ENCODE measurements at regions not wholly inside any gene's neighbourhood (a gene's known extent, or its start where the extent isn't known, plus 50 kb on each side); places are given as distances from the start of the nearest gene placed in this dataset.

DNA sequence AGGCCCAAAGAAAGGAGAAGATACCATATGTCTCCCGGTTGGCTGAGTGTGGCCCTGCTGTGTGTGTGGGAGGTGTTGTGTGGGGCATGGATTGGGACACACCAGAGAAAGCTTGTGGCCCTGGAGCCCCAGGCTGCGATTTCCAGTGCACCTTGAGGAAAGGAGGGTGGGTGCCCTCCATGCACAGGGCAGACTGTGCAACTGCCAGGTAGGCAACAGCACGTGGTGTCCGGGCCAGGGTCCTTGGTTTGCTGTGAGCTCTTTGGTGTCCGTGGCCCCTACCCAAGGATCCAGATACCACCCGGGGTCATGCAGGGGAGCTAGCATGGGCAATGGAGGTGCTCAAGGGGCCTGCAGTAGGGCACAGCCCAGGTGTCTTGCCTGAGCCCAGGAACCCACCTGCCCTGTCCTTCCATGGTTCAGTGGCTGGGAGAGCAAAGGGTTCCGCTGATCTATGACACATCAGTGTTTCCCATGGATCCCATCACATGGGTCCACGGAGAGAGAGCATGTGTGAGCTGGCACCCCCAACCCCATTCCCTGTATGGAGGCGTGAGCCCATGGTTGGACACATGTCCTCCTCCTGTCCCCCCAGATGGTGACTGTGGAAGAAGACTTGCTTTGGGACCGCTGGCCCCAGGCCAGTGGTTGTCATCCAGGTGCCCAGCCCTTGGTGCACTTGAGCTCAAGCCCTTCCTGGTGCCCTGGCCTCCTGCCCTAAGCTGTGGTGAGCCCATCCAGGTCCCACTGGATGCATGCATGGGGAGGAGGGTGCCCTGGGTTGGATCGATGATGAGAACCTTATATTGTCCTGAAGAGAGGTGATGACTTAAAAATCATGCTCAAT lies 223.4 kb downstream of the SNRPN start (continued):
- no peak for TF ChIP-seq TAF7 (optimal IDR thresholded peaks at IDR 0.05; ENCODE audit: borderline replicate concordance, low read depth, low read length)
- no peak for TF ChIP-seq KDM1A (IDR thresholded peaks at IDR 0.05; ENCODE audit: borderline replicate concordance, low read length)
- TF ChIP-seq SIN3A (conservative IDR thresholded peaks at IDR 0.05 in 1 of 2, IDR thresholded peaks at IDR 0.05 in 1 of 2; ENCODE audit: low read depth in 1 of 2, low read length in 2 of 2), result no peak
- TF ChIP-seq POLR2AphosphoS5 (IDR thresholded peaks at IDR 0.05; ENCODE audit: low read depth, low read length), result no peak
- TF ChIP-seq RBBP5 (IDR thresholded peaks at IDR 0.05; ENCODE audit: borderline replicate concordance, low read depth, low read length), result no peak
- TF ChIP-seq, protein P1, sequence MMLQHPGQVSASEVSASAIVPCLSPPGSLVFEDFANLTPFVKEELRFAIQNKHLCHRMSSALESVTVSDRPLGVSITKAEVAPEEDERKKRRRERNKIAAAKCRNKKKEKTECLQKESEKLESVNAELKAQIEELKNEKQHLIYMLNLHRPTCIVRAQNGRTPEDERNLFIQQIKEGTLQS (IDR thresholded peaks at IDR 0.05; ENCODE audit: insufficient read depth, low read depth, low read length), result no peak
- TF ChIP-seq, protein P2, sequence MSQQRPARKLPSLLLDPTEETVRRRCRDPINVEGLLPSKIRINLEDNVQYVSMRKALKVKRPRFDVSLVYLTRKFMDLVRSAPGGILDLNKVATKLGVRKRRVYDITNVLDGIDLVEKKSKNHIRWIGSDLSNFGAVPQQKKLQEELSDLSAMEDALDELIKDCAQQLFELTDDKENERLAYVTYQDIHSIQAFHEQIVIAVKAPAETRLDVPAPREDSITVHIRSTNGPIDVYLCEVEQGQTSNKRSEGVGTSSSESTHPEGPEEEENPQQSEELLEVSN (IDR thresholded peaks at IDR 0.05), result no peak
